Smooth muscle cell (in vitro differentiated cells): ENCODE measurements at regions not wholly inside any gene's neighbourhood (a gene's known extent, or its start where the extent isn't known, plus 50 kb on each side); places are given as distances from the start of the nearest gene placed in this dataset. TPM values are rescaled to one million over a fixed set of nuclear protein-coding genes. Genes with fewer than 3 reads are reported as not detected.

Experiments used
- small RNA-seq: library from RNA; depleted of rRNA; stranded (forward); fragments of <200 nt; gene quantifications from one replicate; pipeline ENCODE3, GENCODE V24; 2014

Small RNA genes lying in the stretch of these regions (small RNA-seq; reads per million reads assigned to genes)
- not detected for gene RF00019
